Right lobe of liver (tissue), 6 donors: ENCODE measurements at regions not wholly inside any gene's neighbourhood (a gene's known extent, or its start where the extent isn't known, plus 50 kb on each side); places are given as distances from the start of the nearest gene placed in this dataset.

ENCODE experiments used
- ATAC-seq, 4 donors: fragments of 200-7000 bp; cut with Tn5 transposase; one replicate each; pipeline ENCODE4 v1.9.1; 2020; ENCODE audit warnings: mild to moderate bottlenecking in 4 of 4, moderate library complexity in 4 of 4
- DNase-seq, 3 donors: peaks; one replicate each; pipeline ENCODE4 v3.0.0-alpha.2; 2020
- H3K27ac ChIP-seq, 3 donors: fragments of 200-600 bp; one replicate each; pipeline ENCODE4 v1.8.0; 2022
- H3K27me3 ChIP-seq, 2 donors: fragments of 200-600 bp; one replicate each; pipeline ENCODE4 v1.8.0; 2022
- H3K36me3 ChIP-seq, 4 donors: fragments of 200-600 bp; sonication (generic) in 1 of 4; one replicate each; pipeline versions ENCODE4 v1.5.1 to v1.8.0; 2017 to 2022; ENCODE audit warnings: control low read depth in 1 of 4
- H3K4me1 ChIP-seq, 4 donors: fragments of 200-600 bp; sonication (generic) in 1 of 4; one replicate each; pipeline versions ENCODE4 v1.5.1 to v1.8.0; 2017 to 2022; ENCODE audit warnings: control low read depth in 1 of 4
- H3K4me3 ChIP-seq, 3 donors: fragments of 200-600 bp; one replicate each; pipeline ENCODE4 v1.8.0; 2022
- H3K9me3 ChIP-seq, 4 donors: fragments of 200-600 bp; sonication (generic) in 1 of 4; one replicate each; pipeline versions ENCODE4 v1.5.1 to v1.8.0; 2017 to 2022; ENCODE audit warnings: control low read depth in 1 of 4
- POLR2A ChIP-seq: fragments of 450-650 bp; IDR thresholded peaks from one replicate; pipeline ENCODE4 v1.6.1; 2017; ENCODE audit warnings: antibody characterized with exemption, mild to moderate bottlenecking
- WGBS: methylation state at CpG from one replicate; pipeline ENCODE4 v1.1.6; 2018; ENCODE audit warnings: low coverage, low lambda C conversion rate; ENCODE audit not compliant: insufficient coverage; ENCODE audit errors: missing lambda C conversion rate; 5-methylcytosine and 5-hydroxymethylcytosine counted together
- intact Hi-C, 2 donors: fragments of 100-400 bp; cut with DNase I; formaldehyde crosslinking; loops; one replicate each; pipeline versions ENCODE4 v1.11.2 to v1.14.1; 2022
- TF ChIP-seq, protein P1 (sequence below), 4 donors: fragments of 200-600 bp in 3 of 4; fragments of 450-650 bp in 1 of 4; IDR thresholded peaks; one replicate each; pipeline versions ENCODE4 v1.5.1 to v1.8.0; 2016 to 2022; ENCODE audit warnings: antibody characterized with exemption in 4 of 4, mild to moderate bottlenecking in 2 of 4
- donor health status: DM: no; HTN: yes; CAD: no.
- donor health status: DM: no; HTN: no; CAD: no.
- donor health status: DM: no; HTN: no; CAD: no.
- donor health status: DM: no; HTN: yes; CAD: no.
- donor health status: DM: no; HTN: yes; CAD: no.

DNA sequence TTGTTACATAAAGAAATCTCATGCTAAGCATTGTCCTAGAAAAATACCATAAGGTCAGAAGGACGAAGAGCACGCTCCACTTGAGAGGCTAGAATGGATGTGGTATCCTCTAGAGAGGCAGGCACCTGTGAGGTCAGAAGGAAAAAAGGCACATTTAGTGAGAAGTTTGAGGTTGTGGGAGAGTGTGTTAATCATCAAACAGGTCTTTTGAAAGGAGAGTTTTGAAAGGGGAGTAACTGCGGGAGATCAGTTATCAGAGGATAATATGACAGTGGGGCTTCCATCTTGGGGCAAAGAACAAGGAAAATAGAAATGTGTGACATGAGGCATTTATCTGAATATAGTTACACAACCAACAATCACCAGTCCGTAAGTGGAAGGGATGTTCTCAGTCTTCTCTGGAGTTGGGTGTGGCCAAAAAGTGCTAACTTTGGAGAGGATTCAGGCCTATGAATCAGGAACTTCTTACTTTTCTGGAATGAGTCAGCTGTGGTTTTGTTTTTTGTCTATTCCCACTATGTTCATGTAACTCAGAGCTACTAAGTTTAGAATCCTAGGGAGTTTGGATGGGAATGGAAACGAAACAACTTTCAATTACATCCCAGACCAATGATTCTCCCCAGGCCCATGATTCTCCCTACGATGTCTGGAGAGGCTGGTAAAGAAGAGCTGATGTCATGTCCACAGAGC, 451.4 kb upstream of the ST6GAL2 start:
- Histone ChIP-seq H3K9me3 (no peaks in the 10 kb centered on the region), H3K4me1 (no peaks in the 10 kb centered on the region), H3K27ac (no peak overlapping the region), H3K4me3 (no peak overlapping the region), H3K36me3 (no peaks in the 10 kb centered on the region), H3K27me3 (no peaks in the 10 kb centered on the region)
- DNase-seq (no peak), ATAC-seq (no peak)
- TF ChIP-seq, protein P1, sequence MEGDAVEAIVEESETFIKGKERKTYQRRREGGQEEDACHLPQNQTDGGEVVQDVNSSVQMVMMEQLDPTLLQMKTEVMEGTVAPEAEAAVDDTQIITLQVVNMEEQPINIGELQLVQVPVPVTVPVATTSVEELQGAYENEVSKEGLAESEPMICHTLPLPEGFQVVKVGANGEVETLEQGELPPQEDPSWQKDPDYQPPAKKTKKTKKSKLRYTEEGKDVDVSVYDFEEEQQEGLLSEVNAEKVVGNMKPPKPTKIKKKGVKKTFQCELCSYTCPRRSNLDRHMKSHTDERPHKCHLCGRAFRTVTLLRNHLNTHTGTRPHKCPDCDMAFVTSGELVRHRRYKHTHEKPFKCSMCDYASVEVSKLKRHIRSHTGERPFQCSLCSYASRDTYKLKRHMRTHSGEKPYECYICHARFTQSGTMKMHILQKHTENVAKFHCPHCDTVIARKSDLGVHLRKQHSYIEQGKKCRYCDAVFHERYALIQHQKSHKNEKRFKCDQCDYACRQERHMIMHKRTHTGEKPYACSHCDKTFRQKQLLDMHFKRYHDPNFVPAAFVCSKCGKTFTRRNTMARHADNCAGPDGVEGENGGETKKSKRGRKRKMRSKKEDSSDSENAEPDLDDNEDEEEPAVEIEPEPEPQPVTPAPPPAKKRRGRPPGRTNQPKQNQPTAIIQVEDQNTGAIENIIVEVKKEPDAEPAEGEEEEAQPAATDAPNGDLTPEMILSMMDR (IDR thresholded peaks at IDR 0.05), result no peak
- no peak for TF ChIP-seq POLR2A
- intact Hi-C loops, result no loop called here
- 31% methylated on average over 6 of the region's 6 CpGs for WGBS

- no peak for ATAC-seq
- no peak overlapping the region for H3K27ac ChIP-seq
- H3K4me1 ChIP-seq, result no peaks in the 10 kb centered on the region
- H3K9me3 ChIP-seq, result no peaks in the 10 kb centered on the region
- no peaks in the 10 kb centered on the region for H3K27me3 ChIP-seq
- TF ChIP-seq POLR2A, result no peak
- TF ChIP-seq, protein P1 (IDR thresholded peaks at IDR 0.05), result no peak
- intact Hi-C loops, result no loop called here
- H3K4me3 ChIP-seq, result no peak overlapping the region
- 45% methylated on average over 3 of the region's 3 CpGs for WGBS
- no peaks in the 10 kb centered on the region for H3K36me3 ChIP-seq
- no peak for DNase-seq
Observed at GRCh38 chr2:107338059-107338458, 452.1 kb upstream of the ST6GAL2 start.

DNA sequence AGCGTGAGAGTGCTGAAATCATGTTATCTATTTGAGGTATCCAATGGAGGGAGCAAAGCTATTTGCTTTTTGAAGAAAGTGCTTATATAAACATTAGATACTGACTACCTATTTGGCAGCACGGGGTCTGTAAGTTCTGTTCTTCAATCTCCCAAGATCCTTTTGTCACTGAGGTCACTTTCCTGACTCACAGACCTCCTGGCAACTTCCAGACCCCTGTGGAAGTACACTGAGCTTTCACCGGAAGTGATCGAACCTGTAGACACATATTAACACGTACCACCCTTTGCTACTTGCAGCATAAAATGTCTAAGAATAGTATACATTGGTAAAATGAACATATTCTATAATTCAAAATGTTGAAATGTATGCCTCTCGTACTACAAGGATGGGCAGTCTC, 452.6 kb upstream of the ST6GAL2 start:
- ATAC-seq (no peak), DNase-seq (no peak)
- intact Hi-C loops, result no loop called here
- TF ChIP-seq, protein P1 (IDR thresholded peaks at IDR 0.05), result no peak
- TF ChIP-seq POLR2A, result no peak
- no peak overlapping the region for H3K27ac ChIP-seq
- no peaks in the 10 kb centered on the region for H3K27me3 ChIP-seq
- no peaks in the 10 kb centered on the region for H3K4me1 ChIP-seq
- WGBS, result 40% methylated on average over 6 of the region's 6 CpGs
- no peaks in the 10 kb centered on the region for H3K9me3 ChIP-seq
- no peak overlapping the region for H3K4me3 ChIP-seq
- no peaks in the 10 kb centered on the region for H3K36me3 ChIP-seq

- no peak for TF ChIP-seq POLR2A
- TF ChIP-seq, protein P1 (IDR thresholded peaks at IDR 0.05), result no peak
- ATAC-seq (no peak), DNase-seq (no peak)
- Histone ChIP-seq H3K36me3 (no peaks in the 10 kb centered on the region), H3K9me3 (no peaks in the 10 kb centered on the region), H3K27me3 (no peaks in the 10 kb centered on the region), H3K27ac (no peak overlapping the region), H3K4me1 (no peaks in the 10 kb centered on the region), H3K4me3 (no peak overlapping the region)
- intact Hi-C loops, result no loop called here
- 71% methylated on average over 2 of the region's 2 CpGs for WGBS
Observed at GRCh38 chr2:107340955-107341354, 455.0 kb upstream of the ST6GAL2 start.
